ENCODE measurements at regions not wholly inside any gene's neighbourhood (a gene's known extent, or its start where the extent isn't known, plus 50 kb on each side); places are given as distances from the start of the nearest gene placed in this dataset.

DNA sequence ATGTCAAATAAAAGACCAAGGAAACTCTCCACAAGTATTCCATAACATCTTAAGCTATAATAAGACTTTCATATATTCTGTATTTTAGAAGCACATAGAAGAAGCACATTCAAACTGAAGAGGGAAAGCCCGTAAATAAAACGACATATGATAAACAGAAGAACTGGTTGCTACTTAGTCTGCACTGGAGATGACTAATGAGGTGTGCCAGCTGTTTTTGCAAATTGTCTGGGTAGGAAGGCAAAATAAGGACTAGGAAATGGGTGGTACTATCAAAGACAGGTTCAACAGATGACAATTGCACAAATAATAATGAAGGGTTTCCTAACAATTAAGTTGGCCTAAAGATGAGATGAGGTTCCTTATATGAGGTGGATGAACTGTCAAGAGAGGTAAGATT lies 593.2 kb upstream of the CCDC179 start:
- H3K27ac ChIP-seq (ENCODE audit: control insufficient read depth, insufficient read depth, low read length) = no peak overlapping the region
- H3K4me3 ChIP-seq (ENCODE audit: control insufficient read depth in 2 of 3, extremely low read depth in 1 of 3, insufficient read depth in 2 of 3, low read depth in 1 of 3, low read length in 3 of 3) = no peak overlapping the region
- H3K9me1 ChIP-seq (ENCODE audit: control insufficient read depth, extremely low read depth, insufficient read depth, low read length) = no peaks in the 10 kb centered on the region
- no peaks in the 10 kb centered on the region for H3K4me1 ChIP-seq (ENCODE audit: control insufficient read depth, extremely low read depth, insufficient read depth, low read length)
- TF ChIP-seq EZH2 (IDR thresholded peaks at IDR 0.05; ENCODE audit: low read length) (no peak), CTCF (optimal IDR thresholded peaks at IDR 0.05 in 1 of 3, IDR thresholded peaks at IDR 0.05 in 1 of 3, conservative IDR thresholded peaks at IDR 0.05 in 1 of 3; ENCODE audit: extremely low read depth in 1 of 3, insufficient read depth in 2 of 3, low read length in 3 of 3) (no peak)
- no peak overlapping the region for H2AFZ ChIP-seq (ENCODE audit: control insufficient read depth, low read length)
- no peak overlapping the region for H3K9ac ChIP-seq (ENCODE audit: control insufficient read depth, extremely low read depth, insufficient read depth, low read length)
- no peak overlapping the region for H3K4me2 ChIP-seq (ENCODE audit: control insufficient read depth, extremely low read depth, insufficient read depth, low read depth, low read length)
- dilution Hi-C loops (cut with MboI; ENCODE audit: extremely low pct_ligation_motif_present, low sequenced_read_pairs) = no loop called here
- no peaks in the 10 kb centered on the region for H3K79me2 ChIP-seq (ENCODE audit: control insufficient read depth, insufficient read depth, low read length)
- H3K36me3 ChIP-seq (ENCODE audit: control insufficient read depth in 2 of 2, extremely low read depth in 1 of 2, insufficient read depth in 2 of 2, low read length in 2 of 2) = no peaks in the 10 kb centered on the region
- H4K20me1 ChIP-seq (ENCODE audit: control insufficient read depth, extremely low read depth, insufficient read depth, low read length) = no peaks in the 10 kb centered on the region
- no peak for FAIRE-seq
- DNase-seq (ENCODE audit: low read depth, low spot score) = no peak
- H3K27me3 ChIP-seq (ENCODE audit: control insufficient read depth, extremely low read depth, insufficient read depth, low read length) = no peaks in the 10 kb centered on the region
- peaks cover 2% of the 10 kb centered on the region for H3K9me3 ChIP-seq (ENCODE audit: control insufficient read depth, low read depth, low read length)

GRCh38 chr11:23455321-23455891 lies 595.1 kb upstream of the CCDC179 start:
- Histone ChIP-seq H3K4me3 (ENCODE audit: control insufficient read depth in 2 of 3, extremely low read depth in 1 of 3, insufficient read depth in 2 of 3, low read depth in 1 of 3, low read length in 3 of 3) (no peak overlapping the region), H4K20me1 (ENCODE audit: control insufficient read depth, extremely low read depth, insufficient read depth, low read length) (no peaks in the 10 kb centered on the region), H2AFZ (ENCODE audit: control insufficient read depth, low read length) (no peak overlapping the region), H3K36me3 (ENCODE audit: control insufficient read depth in 2 of 2, extremely low read depth in 1 of 2, insufficient read depth in 2 of 2, low read length in 2 of 2) (no peaks in the 10 kb centered on the region), H3K9me1 (ENCODE audit: control insufficient read depth, extremely low read depth, insufficient read depth, low read length) (no peaks in the 10 kb centered on the region), H3K4me1 (ENCODE audit: control insufficient read depth, extremely low read depth, insufficient read depth, low read length) (no peaks in the 10 kb centered on the region), H3K9ac (ENCODE audit: control insufficient read depth, extremely low read depth, insufficient read depth, low read length) (no peak overlapping the region), H3K27ac (ENCODE audit: control insufficient read depth, insufficient read depth, low read length) (no peak overlapping the region), H3K9me3 (ENCODE audit: control insufficient read depth, low read depth, low read length) (peaks cover 2% of the 10 kb centered on the region), H3K27me3 (ENCODE audit: control insufficient read depth, extremely low read depth, insufficient read depth, low read length) (no peaks in the 10 kb centered on the region), H3K4me2 (ENCODE audit: control insufficient read depth, extremely low read depth, insufficient read depth, low read depth, low read length) (no peak overlapping the region), H3K79me2 (ENCODE audit: control insufficient read depth, insufficient read depth, low read length) (no peaks in the 10 kb centered on the region)
- dilution Hi-C loops (cut with MboI; ENCODE audit: extremely low pct_ligation_motif_present, low sequenced_read_pairs) = no loop called here
- FAIRE-seq = no peak
- DNase-seq (ENCODE audit: low read depth, low spot score) = no peak
- TF ChIP-seq EZH2 (IDR thresholded peaks at IDR 0.05; ENCODE audit: low read length) (no peak), CTCF (optimal IDR thresholded peaks at IDR 0.05 in 1 of 3, IDR thresholded peaks at IDR 0.05 in 1 of 3, conservative IDR thresholded peaks at IDR 0.05 in 1 of 3; ENCODE audit: extremely low read depth in 1 of 3, insufficient read depth in 2 of 3, low read length in 3 of 3) (no peak)
